GM19240 (cell line): ENCODE measurements at regions not wholly inside any gene's neighbourhood (a gene's known extent, or its start where the extent isn't known, plus 50 kb on each side); places are given as distances from the start of the nearest gene placed in this dataset.
"Not testable (repeated sequence)": the region's sequence is repeated elsewhere in the genome, so short reads cannot be mapped to it uniquely, and the experiment has no call there.

ENCODE experiments used
- DNase-seq: peaks from one replicate; pipeline ENCODE4 v3.0.0; 2011; ENCODE audit warnings: low spot score; ENCODE audit not compliant: insufficient read length

DNA sequence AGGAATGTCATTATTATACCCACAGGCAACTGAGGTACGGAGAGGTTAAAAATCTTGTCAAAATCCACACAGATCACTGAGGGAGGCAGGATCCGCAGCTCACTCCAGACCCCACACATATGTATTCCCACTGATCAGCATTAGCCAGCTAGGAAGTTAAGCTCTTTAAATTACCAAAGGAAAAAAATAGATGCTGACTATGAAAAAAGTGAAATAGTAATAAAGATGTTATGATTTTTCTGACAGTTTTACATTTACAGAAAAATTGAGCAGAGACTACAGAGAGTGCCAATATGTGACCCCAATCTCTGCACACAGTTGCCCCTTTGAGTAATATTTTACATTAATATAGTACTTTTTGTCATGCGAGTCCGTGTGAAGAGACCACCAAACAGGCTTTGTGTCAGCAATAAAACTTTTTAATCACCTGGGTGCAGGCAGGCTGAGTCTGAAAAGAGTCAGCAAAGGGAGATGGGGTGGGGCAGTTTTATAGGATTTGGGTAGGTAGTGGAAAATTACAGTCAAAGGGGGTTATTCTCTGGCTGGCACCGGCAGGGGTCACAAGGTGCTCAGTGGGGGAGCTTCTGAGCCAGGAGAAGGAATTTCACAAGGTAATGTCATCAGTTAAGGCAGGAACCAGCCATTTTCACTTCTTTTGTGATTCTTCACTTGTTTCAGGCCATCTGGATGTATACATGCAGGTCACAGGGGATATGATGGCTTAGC, 61.9 kb upstream of the NAA35 start:
- not testable (repeated sequence) for DNase-seq

DNA sequence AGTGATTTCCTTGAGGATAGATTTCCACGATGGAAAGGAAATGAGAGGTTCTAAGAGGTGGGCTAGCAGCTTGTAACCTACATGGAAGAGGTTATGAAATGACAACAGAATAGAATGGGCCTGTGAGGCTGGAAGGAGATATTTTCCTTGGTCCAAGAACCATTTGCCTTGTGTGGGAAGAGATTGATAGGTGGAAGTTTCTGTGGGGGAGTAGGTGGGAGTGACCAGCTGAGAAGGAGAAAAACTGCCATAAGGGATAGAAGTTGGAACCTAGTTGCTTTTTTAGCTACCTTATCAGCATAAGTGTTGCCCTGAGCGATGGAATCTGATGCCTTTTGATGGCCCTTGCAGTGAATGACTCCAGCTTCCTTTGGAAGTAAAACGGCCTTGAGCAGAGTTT, 60.4 kb upstream of the NAA35 start:
- DNase-seq = not testable (repeated sequence)

DNA sequence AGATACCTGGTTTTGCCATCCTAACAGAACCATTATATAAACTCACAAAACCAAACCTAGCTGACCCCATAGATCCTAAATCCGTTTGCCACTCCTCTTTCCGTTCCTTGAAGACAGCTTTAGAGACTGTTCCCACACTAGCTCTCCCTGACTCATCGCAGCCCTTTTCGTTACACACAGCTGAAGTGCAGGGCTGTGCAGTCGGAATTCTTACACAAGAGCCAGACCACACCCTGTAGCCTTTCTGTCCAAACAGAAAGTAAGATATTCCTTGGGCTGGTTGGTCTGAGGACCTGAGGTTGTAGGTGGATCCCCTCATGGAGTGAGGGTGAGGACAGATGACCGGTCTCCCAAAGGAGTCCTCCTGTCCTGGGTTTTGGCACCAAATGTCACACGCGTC, 56.7 kb upstream of the NAA35 start:
- DNase-seq = no peak

DNA sequence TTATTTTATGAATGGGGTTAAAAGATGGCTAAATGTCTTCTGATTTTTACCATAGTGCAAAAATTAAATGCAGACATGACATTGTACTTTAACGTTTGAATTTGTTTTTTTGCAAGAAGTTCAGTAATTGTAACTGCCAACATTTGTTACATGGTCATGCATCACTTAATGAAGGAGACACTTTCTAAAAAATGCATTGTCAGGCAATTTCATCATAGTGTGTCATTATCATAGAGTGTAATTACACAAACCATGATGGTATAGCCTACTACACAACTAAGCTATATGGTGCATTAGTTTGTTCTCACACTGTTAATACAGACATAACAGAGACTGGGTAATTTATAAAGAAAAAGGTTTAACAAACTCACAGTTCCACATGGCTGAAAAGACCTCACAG, 50.0 kb upstream of the NAA35 start:
- no peak for DNase-seq
